Mucosa of gallbladder (tissue), 1 donor: ENCODE measurements at regions not wholly inside any gene's neighbourhood (a gene's known extent, or its start where the extent isn't known, plus 50 kb on each side); places are given as distances from the start of the nearest gene placed in this dataset.
"Not testable (repeated sequence)": the region's sequence is repeated elsewhere in the genome, so short reads cannot be mapped to it uniquely, and the experiment has no call there.

Source experiments
- DNase-seq: peaks from one replicate; pipeline ENCODE4 v3.0.0-alpha.2; 2020; ENCODE audit warnings: low spot score
- donor health status: DM: no; HTN: no; CAD: no.

- DNase-seq = no peak
Observed at GRCh38 chr5:112472614-112473013, 53.5 kb upstream of the EPB41L4A start.

- no peak for DNase-seq
Observed at GRCh38 chr5:112473989-112474388, 54.9 kb upstream of the EPB41L4A start.

GRCh38 chr5:112475747-112476365 is 56.8 kb upstream of the EPB41L4A start:
- no peak for DNase-seq

GRCh38 chr5:112479418-112479817 is 60.3 kb upstream of the EPB41L4A start:
- DNase-seq = no peak

- no peak for DNase-seq
Observed at GRCh38 chr5:112480501-112480900, 61.4 kb upstream of the EPB41L4A start.

GRCh38 chr5:112483704-112484103 is 64.6 kb upstream of the EPB41L4A start:
- DNase-seq = no peak

- no peak for DNase-seq
Observed at GRCh38 chr5:112485934-112486355, 66.9 kb upstream of the EPB41L4A start.

GRCh38 chr5:112491257-112491656 is 72.2 kb upstream of the EPB41L4A start:
- no peak for DNase-seq

- DNase-seq = no peak
Observed at GRCh38 chr5:112492291-112492690, 73.2 kb upstream of the EPB41L4A start.

- peak; percentile 76 for DNase-seq
Observed at GRCh38 chr5:112503749-112504501, 84.8 kb upstream of the EPB41L4A start.

GRCh38 chr5:112509097-112509496 is 90.0 kb upstream of the EPB41L4A start:
- not testable (repeated sequence) for DNase-seq

GRCh38 chr5:112511920-112512319 is 92.8 kb upstream of the EPB41L4A start:
- no peak for DNase-seq

- no peak for DNase-seq
Observed at GRCh38 chr5:112512901-112513300, 93.8 kb upstream of the EPB41L4A start.

GRCh38 chr5:112514111-112514510 is 95.0 kb upstream of the EPB41L4A start:
- no peak for DNase-seq

GRCh38 chr5:112520474-112520873 is 101.4 kb upstream of the EPB41L4A start:
- DNase-seq = not testable (repeated sequence)

GRCh38 chr5:112522891-112523673 is 104.0 kb upstream of the EPB41L4A start:
- DNase-seq = not testable (repeated sequence)

- DNase-seq = not testable (repeated sequence)
Observed at GRCh38 chr5:112523674-112524263, 104.7 kb upstream of the EPB41L4A start.

GRCh38 chr5:112525217-112525616 is 106.1 kb upstream of the EPB41L4A start:
- no peak for DNase-seq

GRCh38 chr5:112528928-112529327 is 109.9 kb upstream of the EPB41L4A start:
- no peak for DNase-seq

- DNase-seq = no peak
Observed at GRCh38 chr5:112529525-112529924, 110.4 kb upstream of the EPB41L4A start.

- no peak for DNase-seq
Observed at GRCh38 chr5:112532654-112533360, 113.7 kb upstream of the EPB41L4A start.

- peak; percentile 58 for DNase-seq
Observed at GRCh38 chr5:112533362-112533761, 114.3 kb upstream of the EPB41L4A start.
